Endodermal cell (in vitro differentiated cells): ENCODE measurements at regions not wholly inside any gene's neighbourhood (a gene's known extent, or its start where the extent isn't known, plus 50 kb on each side); places are given as distances from the start of the nearest gene placed in this dataset.

Source experiments
- DNase-seq: peaks from one replicate; pipeline ENCODE4 v3.0.0-alpha.2; 2017
- H3K27ac ChIP-seq: 2 replicates; pipeline ENCODE4 v1.5.1; 2013; ENCODE audit warnings: mild to moderate bottlenecking, low read depth, low read length, moderate library complexity
- H3K27me3 ChIP-seq: 2 replicates; pipeline ENCODE4 v1.6.1; 2013; ENCODE audit warnings: mild to moderate bottlenecking, low read length, moderate library complexity; ENCODE audit not compliant: insufficient read depth, control insufficient read depth, poor library complexity, severe bottlenecking
- H3K36me3 ChIP-seq: 2 replicates; pipeline ENCODE4 v1.7.0; 2013; ENCODE audit warnings: mild to moderate bottlenecking, low read length, moderate library complexity; ENCODE audit not compliant: control insufficient read depth, insufficient read depth
- H3K4me1 ChIP-seq: one replicate; pipeline ENCODE4 v1.7.0; 2013; ENCODE audit warnings: low read length; ENCODE audit not compliant: control insufficient read depth, insufficient read depth
- H3K4me3 ChIP-seq: 2 replicates; pipeline ENCODE4 v1.5.1; 2013; ENCODE audit warnings: mild to moderate bottlenecking, low read length, moderate library complexity
- H3K9ac ChIP-seq: 2 replicates; pipeline ENCODE4 v1.6.1; 2013; ENCODE audit warnings: mild to moderate bottlenecking, low read length, moderate library complexity; ENCODE audit not compliant: poor library complexity, severe bottlenecking; ENCODE audit errors: extremely low read depth
- H3K9me3 ChIP-seq: 2 replicates; pipeline ENCODE4 v1.6.1; 2013; ENCODE audit warnings: mild to moderate bottlenecking, low read length, moderate library complexity; ENCODE audit not compliant: control insufficient read depth
- H3K27ac Mint-ChIP-seq: 2 replicates; pipeline ENCODE4 v1.8.0; 2020; ENCODE audit warnings: mixed read lengths
- H3K27me3 Mint-ChIP-seq: 2 replicates; pipeline ENCODE4 v1.8.0; 2021; ENCODE audit warnings: mild to moderate bottlenecking, mixed read lengths; ENCODE audit not compliant: insufficient read depth
- H3K36me3 Mint-ChIP-seq: 2 replicates; pipeline ENCODE4 v1.8.0; 2020; ENCODE audit warnings: low read depth, mixed read lengths
- H3K4me1 Mint-ChIP-seq: 2 replicates; pipeline ENCODE4 v1.8.0; 2020; ENCODE audit warnings: mixed read lengths
- H3K4me3 Mint-ChIP-seq: 2 replicates; pipeline ENCODE4 v1.8.0; 2020; ENCODE audit warnings: mild to moderate bottlenecking, moderate library complexity, mixed read lengths
- H3K9me3 Mint-ChIP-seq: 2 replicates; pipeline ENCODE4 v1.8.0; 2020; ENCODE audit warnings: mild to moderate bottlenecking, mixed read lengths
- CTCF ChIP-seq: fragments of 200-600 bp; sonication (generic); conservative IDR thresholded peaks from 2 replicates; pipeline ENCODE4 v1.5.0; 2021; ENCODE audit warnings: antibody characterized with exemption, mild to moderate bottlenecking
- WGBS, 2 experiments: methylation state at CpG; one replicate each; pipeline versions ENCODE4 v1.1.5 to v1.1.7; 2013; ENCODE audit warnings: missing lambda C conversion rate in 2 of 2, mixed read lengths in 1 of 2; ENCODE audit not compliant: insufficient coverage in 1 of 2, insufficient read length in 1 of 2; 5-methylcytosine and 5-hydroxymethylcytosine counted together

DNA sequence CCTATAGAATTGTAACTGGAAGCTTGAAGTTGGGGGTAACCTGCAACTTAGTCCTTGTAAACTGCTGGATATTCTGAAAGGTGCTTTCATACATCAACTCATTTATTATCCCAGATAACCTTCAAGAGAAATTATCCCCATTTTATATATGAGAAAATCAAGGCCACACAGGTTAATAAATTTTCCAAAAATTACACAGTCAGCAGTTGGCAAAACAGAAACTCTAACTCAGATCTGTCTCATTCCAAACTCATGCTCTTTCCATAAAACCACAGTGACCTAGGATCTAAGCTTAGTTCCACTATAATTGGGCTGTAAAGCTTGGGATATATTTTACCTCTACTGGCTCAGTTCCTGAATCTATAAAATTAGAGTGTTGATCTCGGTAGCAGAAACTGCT is 167.6 kb upstream of the DDX18 start:
- Mint-ChIP-seq H3K27me3 (no peaks in the 10 kb centered on the region), H3K4me1 (no peaks in the 10 kb centered on the region), H3K4me3 (no peak overlapping the region), H3K36me3 (peaks cover 3% of the 10 kb centered on the region), H3K27ac (no peak overlapping the region), H3K9me3 (peaks cover 7% of the 10 kb centered on the region)
- Histone ChIP-seq H3K4me1 (no peaks in the 10 kb centered on the region), H3K36me3 (no peaks in the 10 kb centered on the region), H3K4me3 (no peak overlapping the region), H3K9me3 (no peaks in the 10 kb centered on the region), H3K27ac (no peak overlapping the region), H3K27me3 (no peaks in the 10 kb centered on the region), H3K9ac (no peak overlapping the region)
- WGBS, 2 experiments: 77% methylated on average over 1 of the region's 1 CpG; no CpG with 5 or more reads in 1 of the 2 experiments
- no peak for TF ChIP-seq CTCF
- no peak for DNase-seq

DNA sequence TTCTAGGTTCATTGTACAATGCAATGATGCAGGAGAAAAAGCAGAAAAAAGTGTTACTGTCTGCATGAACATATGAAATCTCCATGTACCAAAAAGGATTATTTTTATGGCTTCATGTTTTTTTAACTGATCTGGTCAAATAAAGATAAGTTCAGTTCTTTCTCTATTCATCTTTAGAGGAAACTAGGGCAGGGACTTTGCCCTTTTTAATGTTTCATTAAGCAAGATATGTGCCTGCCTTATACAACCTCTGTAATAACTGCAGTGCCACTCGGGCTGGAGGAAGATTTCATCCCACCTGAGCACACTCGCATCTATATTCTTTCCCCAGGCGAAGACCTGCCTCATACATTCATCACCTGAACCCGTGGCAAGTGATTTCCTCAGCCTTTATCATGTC is 157.9 kb upstream of the DDX18 start:
- 88% methylated on average over 4 of the region's 4 CpGs; no CpG with 5 or more reads in 1 of the 2 experiments for WGBS, 2 experiments
- Mint-ChIP-seq H3K4me3 (no peak overlapping the region), H3K9me3 (no peaks in the 10 kb centered on the region), H3K36me3 (no peaks in the 10 kb centered on the region), H3K27me3 (peaks cover 2% of the 10 kb centered on the region), H3K4me1 (peaks cover 12% of the 10 kb centered on the region), H3K27ac (no peak overlapping the region)
- H3K9me3 ChIP-seq: no peaks in the 10 kb centered on the region
- H3K36me3 ChIP-seq: no peaks in the 10 kb centered on the region
- no peak overlapping the region for H3K9ac ChIP-seq
- no peak overlapping the region for H3K27ac ChIP-seq
- no peak for DNase-seq
- no peak for TF ChIP-seq CTCF
- H3K27me3 ChIP-seq: no peaks in the 10 kb centered on the region
- no peak overlapping the region for H3K4me3 ChIP-seq
- H3K4me1 ChIP-seq: no peaks in the 10 kb centered on the region

GRCh38 chr2:117661619-117662018 is 152.9 kb upstream of the DDX18 start:
- Histone ChIP-seq H3K9ac (no peak overlapping the region), H3K4me1 (no peaks in the 10 kb centered on the region), H3K27ac (peak overlapping the region; percentile 66), H3K36me3 (no peaks in the 10 kb centered on the region), H3K27me3 (no peaks in the 10 kb centered on the region), H3K9me3 (no peaks in the 10 kb centered on the region), H3K4me3 (no peak overlapping the region)
- 79 to 89% methylated on average over 4 to 5 of the region's 5 CpGs for WGBS, 2 experiments
- DNase-seq: no peak
- Mint-ChIP-seq H3K36me3 (no peaks in the 10 kb centered on the region), H3K4me1 (peaks cover 7% of the 10 kb centered on the region), H3K4me3 (no peak overlapping the region), H3K9me3 (no peaks in the 10 kb centered on the region), H3K27ac (no peak overlapping the region), H3K27me3 (no peaks in the 10 kb centered on the region)
- TF ChIP-seq CTCF: no peak
